Nephron progenitor cell (in vitro differentiated cells): ENCODE measurements at regions not wholly inside any gene's neighbourhood (a gene's known extent, or its start where the extent isn't known, plus 50 kb on each side); places are given as distances from the start of the nearest gene placed in this dataset.

Source experiments
- DNase-seq: peaks from one replicate; pipeline ENCODE4 v3.0.0; 2021
- H3K27ac Mint-ChIP-seq: 2 replicates; pipeline ENCODE4 v1.8.0; 2021; ENCODE audit warnings: mild to moderate bottlenecking, moderate library complexity, mixed read lengths
- H3K27me3 Mint-ChIP-seq: 2 replicates; pipeline ENCODE4 v1.8.0; 2021; ENCODE audit warnings: mild to moderate bottlenecking, low read depth, mixed read lengths; ENCODE audit not compliant: poor library complexity
- H3K36me3 Mint-ChIP-seq: 2 replicates; pipeline ENCODE4 v1.8.0; 2021; ENCODE audit warnings: low read depth, mixed read lengths
- H3K4me1 Mint-ChIP-seq: 2 replicates; pipeline ENCODE4 v1.8.0; 2021; ENCODE audit warnings: mixed read lengths
- H3K4me3 Mint-ChIP-seq: 2 replicates; pipeline ENCODE4 v1.8.0; 2021; ENCODE audit warnings: mild to moderate bottlenecking, moderate library complexity, mixed read lengths
- H3K9me3 Mint-ChIP-seq: 2 replicates; pipeline ENCODE4 v1.8.0; 2021; ENCODE audit warnings: mild to moderate bottlenecking, moderate library complexity, mixed read lengths
- CTCF ChIP-seq: fragments of 200-600 bp; sonication (generic); IDR thresholded peaks from 2 replicates; pipeline ENCODE4 v1.5.0; 2021; ENCODE audit warnings: antibody characterized with exemption

- no peak overlapping the region for H3K27ac Mint-ChIP-seq
- no peak for TF ChIP-seq CTCF
- H3K27me3 Mint-ChIP-seq: peaks cover 6% of the 10 kb centered on the region
- DNase-seq: no peak
- H3K9me3 Mint-ChIP-seq: no peaks in the 10 kb centered on the region
- H3K36me3 Mint-ChIP-seq: no peaks in the 10 kb centered on the region
- no peak overlapping the region for H3K4me3 Mint-ChIP-seq
- H3K4me1 Mint-ChIP-seq: no peaks in the 10 kb centered on the region
Measured at GRCh38 chr5:4857761-4858160, 282.4 kb upstream of the ADAMTS16 start.

GRCh38 chr5:4859500-4860235, 280.5 kb upstream of the ADAMTS16 start:
- no peak for DNase-seq
- H3K27ac Mint-ChIP-seq: no peak overlapping the region

GRCh38 chr5:4860631-4861030, 279.5 kb upstream of the ADAMTS16 start:
- Mint-ChIP-seq H3K9me3 (peaks cover 12% of the 10 kb centered on the region), H3K27me3 (peaks cover 9% of the 10 kb centered on the region), H3K4me3 (no peak overlapping the region), H3K27ac (no peak overlapping the region), H3K4me1 (no peaks in the 10 kb centered on the region), H3K36me3 (no peaks in the 10 kb centered on the region)
- no peak for DNase-seq
- no peak for TF ChIP-seq CTCF

More at GRCh38 chr5:4859500-4860235, 280.5 kb upstream of the ADAMTS16 start:
- H3K9me3 Mint-ChIP-seq: peaks cover 3% of the 10 kb centered on the region
- no peak overlapping the region for H3K4me3 Mint-ChIP-seq
- no peaks in the 10 kb centered on the region for H3K36me3 Mint-ChIP-seq
- TF ChIP-seq CTCF: no peak
- H3K4me1 Mint-ChIP-seq: no peaks in the 10 kb centered on the region
- H3K27me3 Mint-ChIP-seq: peaks cover 9% of the 10 kb centered on the region

- Mint-ChIP-seq H3K36me3 (no peaks in the 10 kb centered on the region), H3K9me3 (peaks cover 22% of the 10 kb centered on the region), H3K27me3 (peaks cover 6% of the 10 kb centered on the region), H3K4me1 (no peaks in the 10 kb centered on the region), H3K27ac (no peak overlapping the region), H3K4me3 (no peak overlapping the region)
- no peak for DNase-seq
- TF ChIP-seq CTCF: peak; percentile 75
Measured at GRCh38 chr5:4862500-4862899, 277.6 kb upstream of the ADAMTS16 start.

- no peaks in the 10 kb centered on the region for H3K36me3 Mint-ChIP-seq
- H3K27ac Mint-ChIP-seq: no peak overlapping the region
- no peak overlapping the region for H3K4me3 Mint-ChIP-seq
- peaks cover 22% of the 10 kb centered on the region for H3K9me3 Mint-ChIP-seq
- no peak for TF ChIP-seq CTCF
- no peaks in the 10 kb centered on the region for H3K4me1 Mint-ChIP-seq
- H3K27me3 Mint-ChIP-seq: peaks cover 8% of the 10 kb centered on the region
- DNase-seq: no peak
Measured at GRCh38 chr5:4866131-4866659, 273.9 kb upstream of the ADAMTS16 start.

GRCh38 chr5:4866817-4867216, 273.3 kb upstream of the ADAMTS16 start:
- Mint-ChIP-seq H3K9me3 (peaks cover 22% of the 10 kb centered on the region), H3K4me1 (no peaks in the 10 kb centered on the region), H3K27ac (no peak overlapping the region), H3K4me3 (no peak overlapping the region), H3K27me3 (peaks cover 12% of the 10 kb centered on the region), H3K36me3 (no peaks in the 10 kb centered on the region)
- DNase-seq: no peak
- TF ChIP-seq CTCF: no peak
